ENCODE measurements at regions not wholly inside any gene's neighbourhood (a gene's known extent, or its start where the extent isn't known, plus 50 kb on each side); places are given as distances from the start of the nearest gene placed in this dataset.

- no peaks in the 10 kb centered on the region for H3K27me3 ChIP-seq
- no peak overlapping the region for H3K4me3 ChIP-seq (ENCODE audit: low read depth in 1 of 2, low read length in 1 of 2)
- no peaks in the 10 kb centered on the region for H3K9me3 ChIP-seq
- H3K27ac ChIP-seq: no peak overlapping the region
- H3K36me3 ChIP-seq: no peaks in the 10 kb centered on the region
- no peaks in the 10 kb centered on the region for H3K4me1 ChIP-seq (ENCODE audit: control insufficient read depth in 1 of 2, insufficient read depth in 1 of 2, low read depth in 1 of 2, low read length in 1 of 2)
- TF ChIP-seq, protein P1, sequence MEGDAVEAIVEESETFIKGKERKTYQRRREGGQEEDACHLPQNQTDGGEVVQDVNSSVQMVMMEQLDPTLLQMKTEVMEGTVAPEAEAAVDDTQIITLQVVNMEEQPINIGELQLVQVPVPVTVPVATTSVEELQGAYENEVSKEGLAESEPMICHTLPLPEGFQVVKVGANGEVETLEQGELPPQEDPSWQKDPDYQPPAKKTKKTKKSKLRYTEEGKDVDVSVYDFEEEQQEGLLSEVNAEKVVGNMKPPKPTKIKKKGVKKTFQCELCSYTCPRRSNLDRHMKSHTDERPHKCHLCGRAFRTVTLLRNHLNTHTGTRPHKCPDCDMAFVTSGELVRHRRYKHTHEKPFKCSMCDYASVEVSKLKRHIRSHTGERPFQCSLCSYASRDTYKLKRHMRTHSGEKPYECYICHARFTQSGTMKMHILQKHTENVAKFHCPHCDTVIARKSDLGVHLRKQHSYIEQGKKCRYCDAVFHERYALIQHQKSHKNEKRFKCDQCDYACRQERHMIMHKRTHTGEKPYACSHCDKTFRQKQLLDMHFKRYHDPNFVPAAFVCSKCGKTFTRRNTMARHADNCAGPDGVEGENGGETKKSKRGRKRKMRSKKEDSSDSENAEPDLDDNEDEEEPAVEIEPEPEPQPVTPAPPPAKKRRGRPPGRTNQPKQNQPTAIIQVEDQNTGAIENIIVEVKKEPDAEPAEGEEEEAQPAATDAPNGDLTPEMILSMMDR (IDR thresholded peaks at IDR 0.05): no peak
Observed at GRCh38 chr2:194319222-194319992, 1337.6 kb upstream of the SLC39A10 start.

- TF ChIP-seq, protein P1 (IDR thresholded peaks at IDR 0.05): no peak
- H3K27me3 ChIP-seq: no peaks in the 10 kb centered on the region
Observed at GRCh38 chr2:194314042-194314441, 1343.0 kb upstream of the SLC39A10 start.

DNA sequence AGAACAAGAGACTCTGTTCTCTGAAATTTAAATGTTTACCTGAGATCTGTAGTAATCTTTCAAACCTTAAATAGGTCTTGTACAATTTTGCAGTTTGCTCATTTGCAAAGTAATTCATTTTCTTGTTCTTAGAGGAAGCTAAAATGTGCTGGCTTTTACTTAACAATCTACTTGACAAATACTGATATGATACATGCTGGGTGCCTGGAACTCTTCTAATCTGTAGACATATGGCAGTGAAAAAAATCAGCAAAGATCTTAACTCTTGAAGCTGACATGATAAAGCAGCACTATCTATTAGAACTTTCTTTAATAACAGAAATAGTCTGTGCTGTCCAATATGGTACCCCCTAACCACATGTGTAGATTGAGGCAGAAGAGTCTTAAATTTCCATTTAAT, 1352.8 kb upstream of the SLC39A10 start:
- TF ChIP-seq, protein P1 (IDR thresholded peaks at IDR 0.05): no peak
- no peaks in the 10 kb centered on the region for H3K9me3 ChIP-seq
- no peak overlapping the region for H3K4me3 ChIP-seq (ENCODE audit: low read depth in 1 of 2, low read length in 1 of 2)
- no peaks in the 10 kb centered on the region for H3K36me3 ChIP-seq
- no peak overlapping the region for H3K27ac ChIP-seq
- H3K27me3 ChIP-seq: no peaks in the 10 kb centered on the region
- H3K4me1 ChIP-seq (ENCODE audit: control insufficient read depth in 1 of 2, insufficient read depth in 1 of 2, low read depth in 1 of 2, low read length in 1 of 2): no peaks in the 10 kb centered on the region

More at GRCh38 chr2:194314042-194314441, 1343.0 kb upstream of the SLC39A10 start:
- Histone ChIP-seq H3K9me3 (no peaks in the 10 kb centered on the region), H3K36me3 (no peaks in the 10 kb centered on the region), H3K4me3 (ENCODE audit: low read depth in 1 of 2, low read length in 1 of 2) (no peak overlapping the region), H3K4me1 (ENCODE audit: control insufficient read depth in 1 of 2, insufficient read depth in 1 of 2, low read depth in 1 of 2, low read length in 1 of 2) (no peaks in the 10 kb centered on the region), H3K27ac (no peak overlapping the region)

DNA sequence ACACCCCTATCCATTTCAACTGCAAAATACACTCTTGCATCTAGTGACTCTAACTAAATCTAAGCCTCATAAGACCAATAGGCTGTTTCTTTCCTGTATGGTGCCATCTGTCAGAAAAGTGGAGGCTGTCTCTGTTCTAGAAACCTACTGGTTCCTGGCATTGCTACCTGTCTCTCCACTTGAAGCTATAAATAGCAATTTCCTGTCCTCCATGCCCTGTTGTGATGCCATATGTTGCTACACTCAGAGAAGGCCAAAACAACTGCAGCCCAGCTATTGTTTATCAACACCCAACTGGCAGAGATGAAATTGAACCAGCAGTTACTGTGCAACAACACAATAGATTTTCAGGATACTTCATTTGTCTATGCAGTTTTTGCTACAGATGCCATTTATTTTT, 1355.1 kb upstream of the SLC39A10 start:
- H3K4me1 ChIP-seq (ENCODE audit: control insufficient read depth in 1 of 2, insufficient read depth in 1 of 2, low read depth in 1 of 2, low read length in 1 of 2): no peaks in the 10 kb centered on the region
- H3K4me3 ChIP-seq (ENCODE audit: low read depth in 1 of 2, low read length in 1 of 2): no peak overlapping the region
- no peaks in the 10 kb centered on the region for H3K27me3 ChIP-seq
- TF ChIP-seq, protein P1 (IDR thresholded peaks at IDR 0.05): no peak
- H3K9me3 ChIP-seq: no peaks in the 10 kb centered on the region
- no peak overlapping the region for H3K27ac ChIP-seq
- H3K36me3 ChIP-seq: no peaks in the 10 kb centered on the region

- Histone ChIP-seq H3K9me3 (no peaks in the 10 kb centered on the region), H3K27ac (no peak overlapping the region), H3K4me1 (ENCODE audit: control insufficient read depth in 1 of 2, insufficient read depth in 1 of 2, low read depth in 1 of 2, low read length in 1 of 2) (no peaks in the 10 kb centered on the region), H3K36me3 (no peaks in the 10 kb centered on the region), H3K4me3 (ENCODE audit: low read depth in 1 of 2, low read length in 1 of 2) (no peak overlapping the region), H3K27me3 (no peaks in the 10 kb centered on the region)
- TF ChIP-seq, protein P1 (IDR thresholded peaks at IDR 0.05): no peak
Observed at GRCh38 chr2:194294156-194294555, 1362.9 kb upstream of the SLC39A10 start.
